Neural progenitor cell (in vitro differentiated cells): ENCODE measurements at regions not wholly inside any gene's neighbourhood (a gene's known extent, or its start where the extent isn't known, plus 50 kb on each side); places are given as distances from the start of the nearest gene placed in this dataset.

Source experiments
- EZH2 ChIP-seq: fragments of 200-600 bp; sonication (generic); IDR thresholded peaks from 2 replicates; pipeline ENCODE4 v1.6.1; 2017; ENCODE audit warnings: antibody characterized with exemption, mild to moderate bottlenecking, moderate library complexity
- TF ChIP-seq, protein P1 (sequence below): fragments of 200-600 bp; sonication (generic); IDR thresholded peaks from 2 replicates; pipeline ENCODE4 v1.5.1; 2017; ENCODE audit warnings: antibody characterized with exemption, mild to moderate bottlenecking

DNA sequence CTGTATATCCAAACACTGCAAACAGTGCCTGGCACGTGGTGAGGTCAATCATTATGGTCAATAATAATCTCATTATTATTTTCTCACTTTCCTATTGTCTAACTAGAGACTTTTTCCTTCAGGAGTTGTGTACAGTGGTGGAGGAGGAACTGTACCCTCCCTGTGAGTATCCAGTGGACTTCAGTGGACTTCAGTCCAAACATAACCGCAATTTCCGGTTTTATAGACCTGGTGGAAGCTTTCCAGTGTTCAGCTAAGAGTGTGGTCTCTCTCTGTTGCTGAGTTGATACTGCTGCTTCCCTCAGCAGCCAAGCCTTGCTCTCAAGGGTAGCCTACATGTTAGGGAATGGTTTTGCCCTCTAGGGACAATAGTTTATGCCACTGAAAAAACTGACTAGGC, 447.1 kb downstream of the TMEM182 start:
- no peak for TF ChIP-seq EZH2
- TF ChIP-seq, protein P1, sequence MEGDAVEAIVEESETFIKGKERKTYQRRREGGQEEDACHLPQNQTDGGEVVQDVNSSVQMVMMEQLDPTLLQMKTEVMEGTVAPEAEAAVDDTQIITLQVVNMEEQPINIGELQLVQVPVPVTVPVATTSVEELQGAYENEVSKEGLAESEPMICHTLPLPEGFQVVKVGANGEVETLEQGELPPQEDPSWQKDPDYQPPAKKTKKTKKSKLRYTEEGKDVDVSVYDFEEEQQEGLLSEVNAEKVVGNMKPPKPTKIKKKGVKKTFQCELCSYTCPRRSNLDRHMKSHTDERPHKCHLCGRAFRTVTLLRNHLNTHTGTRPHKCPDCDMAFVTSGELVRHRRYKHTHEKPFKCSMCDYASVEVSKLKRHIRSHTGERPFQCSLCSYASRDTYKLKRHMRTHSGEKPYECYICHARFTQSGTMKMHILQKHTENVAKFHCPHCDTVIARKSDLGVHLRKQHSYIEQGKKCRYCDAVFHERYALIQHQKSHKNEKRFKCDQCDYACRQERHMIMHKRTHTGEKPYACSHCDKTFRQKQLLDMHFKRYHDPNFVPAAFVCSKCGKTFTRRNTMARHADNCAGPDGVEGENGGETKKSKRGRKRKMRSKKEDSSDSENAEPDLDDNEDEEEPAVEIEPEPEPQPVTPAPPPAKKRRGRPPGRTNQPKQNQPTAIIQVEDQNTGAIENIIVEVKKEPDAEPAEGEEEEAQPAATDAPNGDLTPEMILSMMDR: no peak
